Astrocyte of the cerebellum (primary cell): ENCODE measurements at regions not wholly inside any gene's neighbourhood (a gene's known extent, or its start where the extent isn't known, plus 50 kb on each side); places are given as distances from the start of the nearest gene placed in this dataset.

Experiments used
- DNase-seq: peaks from one replicate; pipeline ENCODE4 v3.0.0-alpha.2; 2011; ENCODE audit warnings: low read depth
- H3K4me3 ChIP-seq: 2 replicates; pipeline ENCODE4 v1.5.1; 2011; ENCODE audit warnings: mild to moderate bottlenecking, low read depth, low read length, moderate library complexity
- in situ Hi-C: cut with HindIII; loops from 2 replicates; pipeline ENCODE4 v1.10.0; 2017; ENCODE audit warnings: low sequenced_read_pairs
- TF ChIP-seq, protein P1 (sequence below): IDR thresholded peaks from 2 replicates; pipeline ENCODE4 v1.5.1; 2012; ENCODE audit warnings: low read length, low read depth, moderate library complexity, mild to moderate bottlenecking; ENCODE audit errors: missing control alignments

- no peak for DNase-seq
- in situ Hi-C loops, result no loop called here
- TF ChIP-seq, protein P1, sequence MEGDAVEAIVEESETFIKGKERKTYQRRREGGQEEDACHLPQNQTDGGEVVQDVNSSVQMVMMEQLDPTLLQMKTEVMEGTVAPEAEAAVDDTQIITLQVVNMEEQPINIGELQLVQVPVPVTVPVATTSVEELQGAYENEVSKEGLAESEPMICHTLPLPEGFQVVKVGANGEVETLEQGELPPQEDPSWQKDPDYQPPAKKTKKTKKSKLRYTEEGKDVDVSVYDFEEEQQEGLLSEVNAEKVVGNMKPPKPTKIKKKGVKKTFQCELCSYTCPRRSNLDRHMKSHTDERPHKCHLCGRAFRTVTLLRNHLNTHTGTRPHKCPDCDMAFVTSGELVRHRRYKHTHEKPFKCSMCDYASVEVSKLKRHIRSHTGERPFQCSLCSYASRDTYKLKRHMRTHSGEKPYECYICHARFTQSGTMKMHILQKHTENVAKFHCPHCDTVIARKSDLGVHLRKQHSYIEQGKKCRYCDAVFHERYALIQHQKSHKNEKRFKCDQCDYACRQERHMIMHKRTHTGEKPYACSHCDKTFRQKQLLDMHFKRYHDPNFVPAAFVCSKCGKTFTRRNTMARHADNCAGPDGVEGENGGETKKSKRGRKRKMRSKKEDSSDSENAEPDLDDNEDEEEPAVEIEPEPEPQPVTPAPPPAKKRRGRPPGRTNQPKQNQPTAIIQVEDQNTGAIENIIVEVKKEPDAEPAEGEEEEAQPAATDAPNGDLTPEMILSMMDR, result peak; percentile 79
Observed at GRCh38 chr11:32231909-32232493, 141.1 kb downstream of the RCN1 start.

GRCh38 chr11:32232516-32232915, 141.6 kb downstream of the RCN1 start:
- TF ChIP-seq, protein P1, result no peak
- in situ Hi-C loops, result no loop called here
- no peak overlapping the region for H3K4me3 ChIP-seq
- DNase-seq, result no peak

More at GRCh38 chr11:32231909-32232493, 141.1 kb downstream of the RCN1 start:
- H3K4me3 ChIP-seq, result no peak overlapping the region

- TF ChIP-seq, protein P1, result no peak
- H3K4me3 ChIP-seq, result no peak overlapping the region
- no peak for DNase-seq
- in situ Hi-C loops, result no loop called here
Observed at GRCh38 chr11:32233276-32233675, 142.4 kb downstream of the RCN1 start.

DNA sequence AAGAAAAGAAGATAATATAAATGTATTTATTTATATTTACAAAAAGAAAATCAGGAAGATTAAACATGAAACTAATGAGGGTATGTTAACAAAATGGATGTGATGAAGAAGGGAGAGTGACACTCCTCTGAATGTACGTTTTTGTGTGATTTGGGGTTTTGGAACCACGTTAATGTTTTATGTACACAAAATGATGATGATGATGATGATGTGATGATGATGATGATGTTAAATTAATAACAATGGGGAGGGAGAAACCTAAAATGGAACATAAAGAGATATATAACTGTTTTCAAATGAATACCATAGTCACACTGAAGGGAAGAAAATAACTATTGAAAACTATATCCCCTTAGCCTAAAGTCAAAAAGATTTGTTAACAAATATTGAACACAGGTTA, 143.1 kb downstream of the RCN1 start:
- in situ Hi-C loops, result no loop called here
- DNase-seq, result no peak
- TF ChIP-seq, protein P1, result no peak
- no peak overlapping the region for H3K4me3 ChIP-seq

DNA sequence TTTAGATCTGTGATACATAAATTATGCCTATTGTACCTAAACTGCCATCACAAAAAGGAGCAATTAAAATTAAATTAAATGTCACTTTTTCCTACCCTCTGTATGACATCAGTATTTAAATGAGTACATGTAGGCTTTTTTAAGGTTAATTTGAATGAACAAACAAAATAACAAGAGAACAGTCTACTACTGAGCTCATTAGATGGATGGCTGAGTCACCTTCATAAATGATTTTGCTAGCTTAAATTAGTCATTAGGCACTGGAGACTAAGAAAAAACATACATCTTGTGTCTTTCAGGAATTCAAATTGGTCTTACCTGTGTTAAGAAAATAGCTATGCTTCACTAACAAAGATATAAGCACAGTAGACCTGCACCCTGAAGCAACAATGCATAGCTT, 153.6 kb downstream of the RCN1 start:
- TF ChIP-seq, protein P1, result no peak
- in situ Hi-C loops, result no loop called here
- no peak for DNase-seq
- H3K4me3 ChIP-seq, result no peak overlapping the region

- TF ChIP-seq, protein P1, result no peak
- no peak overlapping the region for H3K4me3 ChIP-seq
- no peak for DNase-seq
- in situ Hi-C loops, result no loop called here
Observed at GRCh38 chr11:32253706-32254105, 162.8 kb downstream of the RCN1 start.

GRCh38 chr11:32255841-32256240, 165.0 kb downstream of the RCN1 start:
- TF ChIP-seq, protein P1, result no peak
- no peak overlapping the region for H3K4me3 ChIP-seq
- in situ Hi-C loops, result no loop called here
- DNase-seq, result no peak
